GM12878 (cell line): ENCODE measurements at regions not wholly inside any gene's neighbourhood (a gene's known extent, or its start where the extent isn't known, plus 50 kb on each side); places are given as distances from the start of the nearest gene placed in this dataset.

Experiments used
- ATF3 ChIP-seq: IDR thresholded peaks from 2 replicates; pipeline ENCODE4 v1.6.1; 2011; ENCODE audit warnings: low read depth, mild to moderate bottlenecking, low read length, moderate library complexity, borderline replicate concordance; ENCODE audit errors: extremely low read depth
- CHD1 ChIP-seq: IDR thresholded peaks from 2 replicates; pipeline ENCODE4 v1.6.1; 2012; ENCODE audit warnings: low read depth, low read length, improper control_type of control experiment
- CHD2 ChIP-seq: IDR thresholded peaks from 2 replicates; pipeline ENCODE4 v1.6.1; 2011; ENCODE audit warnings: low read depth, low read length, improper control_type of control experiment, borderline replicate concordance
- CREM ChIP-seq: IDR thresholded peaks from 2 replicates; pipeline ENCODE4 v1.6.1; 2014; ENCODE audit warnings: antibody characterized with exemption, low read depth
- GATAD2B ChIP-seq: fragments of 450-650 bp; conservative IDR thresholded peaks from 2 replicates; pipeline ENCODE4 v1.6.1; 2017; ENCODE audit warnings: low read depth, mild to moderate bottlenecking, moderate library complexity
- IRF5 ChIP-seq: fragments of 450-650 bp; IDR thresholded peaks from 2 replicates; pipeline ENCODE4 v1.6.1; 2017; ENCODE audit warnings: borderline replicate concordance
- KLF5 ChIP-seq: fragments of 450-650 bp; IDR thresholded peaks from 2 replicates; pipeline ENCODE4 v1.6.1; 2014; ENCODE audit warnings: mild to moderate bottlenecking; ENCODE audit not compliant: partially characterized antibody
- NRF1 ChIP-seq: conservative IDR thresholded peaks from 2 replicates; pipeline ENCODE4 v1.6.1; 2011; ENCODE audit warnings: mild to moderate bottlenecking, low read depth, low read length, improper control_type of control experiment
- POU2F2 ChIP-seq: IDR thresholded peaks from 3 replicates; pipeline ENCODE4 v1.6.1; 2011; ENCODE audit warnings: low read depth, mild to moderate bottlenecking, low read length, borderline replicate concordance
- TF ChIP-seq, protein P1 (sequence below): fragments of 450-650 bp; formaldehyde crosslinking; IDR thresholded peaks from 2 replicates; pipeline ENCODE4 v1.4.0; 2020; ENCODE audit warnings: mild to moderate bottlenecking, moderate library complexity
- TF ChIP-seq, protein P2 (sequence below): fragments of 450-650 bp; IDR thresholded peaks from 2 replicates; pipeline ENCODE4 v1.6.1; 2016; ENCODE audit warnings: mild to moderate bottlenecking

- TF ChIP-seq, protein P1, sequence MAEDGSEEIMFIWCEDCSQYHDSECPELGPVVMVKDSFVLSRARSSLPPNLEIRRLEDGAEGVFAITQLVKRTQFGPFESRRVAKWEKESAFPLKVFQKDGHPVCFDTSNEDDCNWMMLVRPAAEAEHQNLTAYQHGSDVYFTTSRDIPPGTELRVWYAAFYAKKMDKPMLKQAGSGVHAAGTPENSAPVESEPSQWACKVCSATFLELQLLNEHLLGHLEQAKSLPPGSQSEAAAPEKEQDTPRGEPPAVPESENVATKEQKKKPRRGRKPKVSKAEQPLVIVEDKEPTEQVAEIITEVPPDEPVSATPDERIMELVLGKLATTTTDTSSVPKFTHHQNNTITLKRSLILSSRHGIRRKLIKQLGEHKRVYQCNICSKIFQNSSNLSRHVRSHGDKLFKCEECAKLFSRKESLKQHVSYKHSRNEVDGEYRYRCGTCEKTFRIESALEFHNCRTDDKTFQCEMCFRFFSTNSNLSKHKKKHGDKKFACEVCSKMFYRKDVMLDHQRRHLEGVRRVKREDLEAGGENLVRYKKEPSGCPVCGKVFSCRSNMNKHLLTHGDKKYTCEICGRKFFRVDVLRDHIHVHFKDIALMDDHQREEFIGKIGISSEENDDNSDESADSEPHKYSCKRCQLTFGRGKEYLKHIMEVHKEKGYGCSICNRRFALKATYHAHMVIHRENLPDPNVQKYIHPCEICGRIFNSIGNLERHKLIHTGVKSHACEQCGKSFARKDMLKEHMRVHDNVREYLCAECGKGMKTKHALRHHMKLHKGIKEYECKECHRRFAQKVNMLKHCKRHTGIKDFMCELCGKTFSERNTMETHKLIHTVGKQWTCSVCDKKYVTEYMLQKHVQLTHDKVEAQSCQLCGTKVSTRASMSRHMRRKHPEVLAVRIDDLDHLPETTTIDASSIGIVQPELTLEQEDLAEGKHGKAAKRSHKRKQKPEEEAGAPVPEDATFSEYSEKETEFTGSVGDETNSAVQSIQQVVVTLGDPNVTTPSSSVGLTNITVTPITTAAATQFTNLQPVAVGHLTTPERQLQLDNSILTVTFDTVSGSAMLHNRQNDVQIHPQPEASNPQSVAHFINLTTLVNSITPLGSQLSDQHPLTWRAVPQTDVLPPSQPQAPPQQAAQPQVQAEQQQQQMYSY (CRISPR knock-in tag), result no peak
- TF ChIP-seq KLF5, result no peak
- no peak for TF ChIP-seq ATF3
- TF ChIP-seq CREM, result no peak
- TF ChIP-seq CHD1, result no peak
- TF ChIP-seq CHD2, result no peak
- TF ChIP-seq, protein P2, sequence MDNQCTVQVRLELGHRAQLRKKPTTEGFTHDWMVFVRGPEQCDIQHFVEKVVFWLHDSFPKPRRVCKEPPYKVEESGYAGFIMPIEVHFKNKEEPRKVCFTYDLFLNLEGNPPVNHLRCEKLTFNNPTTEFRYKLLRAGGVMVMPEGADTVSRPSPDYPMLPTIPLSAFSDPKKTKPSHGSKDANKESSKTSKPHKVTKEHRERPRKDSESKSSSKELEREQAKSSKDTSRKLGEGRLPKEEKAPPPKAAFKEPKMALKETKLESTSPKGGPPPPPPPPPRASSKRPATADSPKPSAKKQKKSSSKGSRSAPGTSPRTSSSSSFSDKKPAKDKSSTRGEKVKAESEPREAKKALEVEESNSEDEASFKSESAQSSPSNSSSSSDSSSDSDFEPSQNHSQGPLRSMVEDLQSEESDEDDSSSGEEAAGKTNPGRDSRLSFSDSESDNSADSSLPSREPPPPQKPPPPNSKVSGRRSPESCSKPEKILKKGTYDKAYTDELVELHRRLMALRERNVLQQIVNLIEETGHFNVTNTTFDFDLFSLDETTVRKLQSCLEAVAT, result no peak
- no peak for TF ChIP-seq NRF1
- no peak for TF ChIP-seq POU2F2
- TF ChIP-seq GATAD2B, result no peak
- no peak for TF ChIP-seq IRF5
These were observed 60.0 kb upstream of the AHI1 start (continued) for GRCh38 chr6:135557582-135557981.
